GM12872 (cell line): ENCODE measurements at regions not wholly inside any gene's neighbourhood (a gene's known extent, or its start where the extent isn't known, plus 50 kb on each side); places are given as distances from the start of the nearest gene placed in this dataset.

Source experiments
- CTCF ChIP-seq: IDR thresholded peaks from 3 replicates; pipeline ENCODE4 v1.5.1; 2011; ENCODE audit warnings: low read depth, mild to moderate bottlenecking, low read length, moderate library complexity; ENCODE audit not compliant: insufficient read depth

- TF ChIP-seq CTCF, result no peak
These were observed 70.3 kb downstream of the OLIG1 start for GRCh38 chr21:33140288-33140687.

GRCh38 chr21:33146467-33146866 lies 76.5 kb downstream of the OLIG1 start:
- TF ChIP-seq CTCF, result no peak

- TF ChIP-seq CTCF, result no peak
These were observed 79.2 kb downstream of the OLIG1 start for GRCh38 chr21:33149181-33149580.

- TF ChIP-seq CTCF, result no peak
These were observed 77.6 kb upstream of the IFNAR2 start for GRCh38 chr21:33151941-33152731.

GRCh38 chr21:33152732-33153130 lies 77.0 kb upstream of the IFNAR2 start:
- no peak for TF ChIP-seq CTCF

- no peak for TF ChIP-seq CTCF
These were observed 74.7 kb upstream of the IFNAR2 start for GRCh38 chr21:33155005-33155404.

GRCh38 chr21:33155422-33155821 lies 74.3 kb upstream of the IFNAR2 start:
- no peak for TF ChIP-seq CTCF
